ENCODE measurements at regions not wholly inside any gene's neighbourhood (a gene's known extent, or its start where the extent isn't known, plus 50 kb on each side); places are given as distances from the start of the nearest gene placed in this dataset.

GRCh38 chr1:168939947-168940223, 166.6 kb upstream of the ATP1B1 start:
- Histone ChIP-seq H3K9me3 (ENCODE audit: low read length) (no peaks in the 10 kb centered on the region), H3K4me2 (ENCODE audit: low read depth, low read length) (no peak overlapping the region), H2AFZ (ENCODE audit: low read length) (no peak overlapping the region), H3K79me2 (ENCODE audit: insufficient read depth, low read length) (no peaks in the 10 kb centered on the region), H3K27ac (ENCODE audit: extremely low read length, insufficient read depth, low read length) (no peak overlapping the region), H3K36me3 (replicated peaks in 1 of 2; ENCODE audit: control insufficient read depth in 1 of 2, insufficient read depth in 2 of 2, low read length in 2 of 2) (no peaks in the 10 kb centered on the region), H3K4me1 (ENCODE audit: insufficient read depth, low read length) (no peaks in the 10 kb centered on the region), H3K4me3 (replicated peaks in 1 of 3; ENCODE audit: insufficient read depth in 1 of 3, low read depth in 2 of 3, low read length in 3 of 3) (no peak overlapping the region), H3K27me3 (ENCODE audit: control insufficient read depth in 1 of 2, insufficient read depth in 2 of 2, low read length in 2 of 2) (no peaks in the 10 kb centered on the region), H3K9ac (ENCODE audit: insufficient read depth, low read depth, low read length) (no peak overlapping the region), H4K20me1 (ENCODE audit: insufficient read depth, low read length) (no peaks in the 10 kb centered on the region)
- ChIA-PET CTCF (ENCODE audit: low intra/inter-chr PET ratio, low total read pairs) (no interaction called here), POLR2A (no interaction called here)
- no peak for ATAC-seq
- intact Hi-C loops (cut with micrococcal nuclease; ENCODE audit: unreplicated experiment), result no loop called here
- DNase-seq (ENCODE audit: low spot score), result no peak
- in situ Hi-C loops (cut with HindIII; ENCODE audit: extremely low pct_ligation_motif_present, low pct_unique_long_range_greater_than_20kb), result no loop called here
- FAIRE-seq, result no peak
- TF ChIP-seq ZNF674 (CRISPR knock-in tag; IDR thresholded peaks at IDR 0.05; ENCODE audit: low read depth) (no peak), MXI1 (IDR thresholded peaks at IDR 0.05; ENCODE audit: borderline replicate concordance, low read depth, low read length) (no peak), ZNF678 (CRISPR knock-in tag; IDR thresholded peaks at IDR 0.05) (no peak), ZBTB44 (CRISPR knock-in tag; IDR thresholded peaks at IDR 0.05) (no peak), ZNF75D (CRISPR knock-in tag; IDR thresholded peaks at IDR 0.05; ENCODE audit: borderline replicate concordance) (no peak), JDP2 (CRISPR knock-in tag; IDR thresholded peaks at IDR 0.05; ENCODE audit: borderline replicate concordance) (no peak), ZNF652 (CRISPR knock-in tag; IDR thresholded peaks at IDR 0.05; ENCODE audit: borderline replicate concordance, low read depth) (no peak), CBX1 (IDR thresholded peaks at IDR 0.05; ENCODE audit: low read depth) (no peak), ZNF616 (CRISPR knock-in tag; IDR thresholded peaks at IDR 0.05; ENCODE audit: low read depth) (no peak), SOX5 (CRISPR knock-in tag; IDR thresholded peaks at IDR 0.05; ENCODE audit: borderline replicate concordance) (no peak), ZNF260 (CRISPR knock-in tag; IDR thresholded peaks at IDR 0.05; ENCODE audit: borderline replicate concordance, low read depth) (no peak), PRDM10 (CRISPR knock-in tag; IDR thresholded peaks at IDR 0.05; ENCODE audit: low read depth) (no peak), RFX1 (IDR thresholded peaks at IDR 0.05) (no peak), ZNF709 (CRISPR knock-in tag; IDR thresholded peaks at IDR 0.05) (no peak), PAWR (CRISPR knock-in tag; IDR thresholded peaks at IDR 0.05; ENCODE audit: borderline replicate concordance) (no peak), ZSCAN22 (CRISPR knock-in tag; IDR thresholded peaks at IDR 0.05) (no peak), CHCHD3 (CRISPR knock-in tag; IDR thresholded peaks at IDR 0.05) (no peak)
- BruUV-seq (replicated peaks), result no TSS peak
